Activated CD4-positive, alpha-beta T cell treated with anti-CD3 and anti-CD28 coated beads, Interleukin-2, amount 50 U/mL, for 16 hours (primary cell): ENCODE measurements at regions not wholly inside any gene's neighbourhood (a gene's known extent, or its start where the extent isn't known, plus 50 kb on each side); places are given as distances from the start of the nearest gene placed in this dataset.

Experiments
- DNase-seq: peaks from one replicate; pipeline ENCODE4 v3.0.0-alpha.2; 2020

DNA sequence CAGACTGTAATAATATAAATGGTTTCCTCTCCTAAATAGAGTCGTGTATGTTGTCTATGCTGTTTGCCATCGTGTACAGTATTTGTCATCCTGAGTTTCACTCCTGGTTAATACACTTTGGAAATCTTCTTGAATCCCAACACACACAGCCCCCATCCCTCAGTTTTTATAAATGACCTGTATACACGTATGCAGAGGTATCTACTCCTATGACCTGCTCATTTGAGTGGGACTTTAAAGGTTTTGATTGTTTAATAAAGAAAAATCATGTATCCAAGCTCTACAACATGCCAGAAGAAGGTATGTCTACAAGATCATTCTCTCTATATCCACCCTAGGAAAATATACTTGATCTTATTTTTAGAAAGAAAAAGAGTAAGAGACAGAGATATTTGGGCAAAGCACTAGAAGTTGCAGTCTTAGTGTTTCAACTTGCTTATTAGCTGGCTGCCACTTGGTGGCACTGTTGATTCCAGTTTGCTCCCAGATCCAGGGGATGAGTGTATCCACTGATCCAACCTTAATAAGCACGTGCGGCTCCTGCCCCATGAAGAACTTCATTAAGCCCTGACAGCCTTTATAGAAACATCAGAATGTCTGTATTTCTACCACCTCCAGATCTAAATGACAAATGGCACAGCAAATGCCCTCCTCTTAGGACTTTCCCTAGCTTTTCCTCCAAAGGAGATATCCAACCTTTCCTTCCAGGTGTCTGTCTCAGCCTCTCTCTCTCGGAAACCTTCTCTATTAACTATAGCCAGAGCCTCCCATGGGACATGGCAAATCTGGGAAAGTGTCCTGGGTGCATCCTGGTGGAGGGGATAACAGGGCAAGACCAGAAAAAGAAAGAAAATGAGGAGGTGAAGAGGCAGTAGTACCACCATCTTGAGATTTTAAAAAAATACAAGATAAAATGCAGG lies 181.6 kb upstream of the NEBL start:
- DNase-seq: peak; percentile 36

DNA sequence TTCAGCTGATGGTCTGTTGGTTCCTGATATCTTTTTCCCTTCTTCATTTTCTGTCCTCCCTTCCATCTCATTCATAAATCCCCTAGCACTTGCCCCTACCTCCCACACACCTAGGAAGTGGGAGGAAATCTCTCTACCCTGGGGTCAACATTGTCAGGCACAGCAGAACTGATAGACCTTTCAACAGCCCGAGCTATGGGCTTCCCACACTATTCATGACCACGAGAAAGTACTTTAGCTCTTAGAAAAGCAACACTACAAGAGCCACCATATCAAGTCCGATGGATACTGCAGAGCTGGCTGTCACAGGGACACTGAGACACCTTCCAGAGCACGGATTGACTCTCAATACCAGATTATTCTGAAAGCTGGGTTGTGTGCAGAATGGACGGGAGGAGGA lies 180.6 kb upstream of the NEBL start:
- no peak for DNase-seq

DNA sequence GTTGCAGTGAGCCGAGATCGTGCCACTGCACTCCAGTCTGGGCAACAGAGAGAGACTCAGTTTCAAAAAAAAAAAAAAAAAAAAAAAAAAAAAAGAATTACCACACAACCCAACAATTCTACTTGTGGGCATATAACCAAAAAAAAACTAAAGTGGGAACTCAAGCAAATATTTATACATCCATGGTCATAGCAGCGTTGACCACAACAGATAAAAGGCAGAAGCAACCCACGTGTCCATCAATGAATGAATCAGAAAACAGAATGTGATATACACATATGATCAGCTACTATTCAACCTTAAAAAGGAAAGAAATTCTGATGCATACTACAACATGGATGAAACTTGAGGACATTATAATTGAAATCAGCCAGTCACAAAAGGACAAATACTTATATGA lies 179.3 kb upstream of the NEBL start:
- no peak for DNase-seq

DNA sequence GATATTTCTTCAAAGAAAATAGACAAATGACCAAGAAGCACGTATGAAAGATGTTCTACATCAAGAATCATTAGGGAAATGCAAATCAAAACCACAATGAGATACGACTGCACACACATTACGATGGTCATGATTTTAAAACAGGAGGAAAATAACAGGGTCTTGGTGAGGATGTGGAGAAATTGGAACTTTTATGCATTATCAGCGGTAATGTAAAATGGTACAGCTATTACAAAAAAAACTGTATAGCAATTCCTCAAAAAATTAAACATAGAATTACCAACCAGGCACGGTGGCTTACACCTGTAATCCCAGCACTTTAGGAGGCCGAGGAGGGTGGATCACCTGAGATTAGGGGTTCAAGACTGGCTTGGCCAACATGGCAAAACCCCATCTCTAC lies 178.8 kb upstream of the NEBL start:
- DNase-seq: no peak

DNA sequence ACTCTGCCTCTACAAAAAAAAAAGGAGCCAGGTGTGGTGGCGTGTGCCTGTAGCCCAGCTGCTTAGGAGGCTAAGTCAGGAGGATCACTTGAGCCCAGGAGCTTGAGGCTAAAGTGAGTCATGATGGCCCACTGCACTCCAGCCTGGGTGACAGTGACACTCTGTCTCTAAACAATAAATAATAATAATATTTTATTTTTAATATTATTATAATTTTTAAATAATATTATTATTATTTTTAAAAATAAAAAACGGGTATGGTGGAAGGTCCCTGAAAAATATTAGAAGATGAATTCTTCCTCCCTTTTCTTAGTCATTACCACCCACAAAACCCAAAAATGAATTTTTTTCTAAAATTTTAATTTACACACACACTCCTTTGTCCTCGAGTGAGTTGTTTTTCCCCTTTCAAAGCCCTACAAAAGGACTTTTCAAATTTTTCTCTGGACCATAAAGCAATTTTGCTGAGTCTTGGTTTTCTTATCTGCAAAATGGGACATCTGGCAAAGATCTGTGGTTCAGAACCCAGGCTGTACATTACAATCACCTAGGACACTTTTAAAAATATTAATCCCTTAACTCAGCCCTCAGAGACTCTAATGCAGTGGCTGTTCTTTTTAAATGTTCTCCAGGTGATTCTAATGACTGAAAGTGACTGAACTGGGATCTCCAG lies 174.0 kb upstream of the NEBL start:
- DNase-seq: no peak

- DNase-seq: no peak
These were observed 173.0 kb upstream of the NEBL start for GRCh38 chr10:21069929-21070700.

DNA sequence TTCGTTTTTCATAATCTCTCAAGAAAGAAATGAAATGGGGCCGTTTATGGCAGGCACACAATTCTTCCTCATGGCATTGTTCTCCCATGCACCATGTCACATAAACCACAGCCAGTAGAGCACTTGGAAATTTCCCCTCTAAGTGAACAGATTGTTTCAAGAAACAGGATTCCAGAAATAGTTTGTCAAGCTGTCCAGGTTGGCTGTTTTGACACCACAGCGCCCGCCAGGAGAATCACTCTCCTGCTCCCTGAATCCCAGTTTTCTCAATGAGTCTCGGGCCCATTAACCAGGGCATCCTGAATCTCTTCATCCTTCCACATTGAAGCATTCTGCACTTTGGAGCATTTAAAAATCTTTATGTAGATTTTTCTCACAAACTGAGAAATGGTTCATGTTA lies 172.2 kb upstream of the NEBL start:
- DNase-seq: no peak

DNA sequence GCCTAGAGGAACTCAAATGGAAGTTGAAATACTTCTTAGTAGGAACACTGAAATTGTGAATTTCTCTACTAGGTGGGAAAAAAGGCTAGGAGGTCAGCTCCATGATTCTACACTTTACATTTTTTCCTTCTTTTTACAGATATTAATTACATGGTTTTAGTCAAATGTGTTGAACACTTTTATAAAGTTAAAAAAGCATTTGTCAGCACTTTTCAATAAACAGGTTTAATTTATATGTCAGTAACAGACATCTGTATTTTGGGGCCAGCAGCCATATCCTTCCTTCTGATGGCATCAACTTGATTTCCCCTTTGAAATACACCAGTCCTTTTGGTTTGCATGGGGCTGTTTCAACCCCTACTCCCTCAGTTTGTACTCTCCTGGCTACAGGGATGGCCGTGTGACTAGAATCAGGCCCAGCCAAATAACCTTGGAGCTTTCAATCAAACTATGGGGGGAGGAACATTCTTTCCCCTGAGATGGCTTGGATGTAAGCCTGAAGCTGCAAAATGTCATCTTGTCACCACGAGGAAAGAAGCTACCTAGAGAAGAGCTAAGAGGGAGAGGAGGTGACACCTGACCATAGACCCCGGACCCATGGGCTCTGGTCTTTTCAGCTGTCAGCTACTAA lies 171.0 kb upstream of the NEBL start:
- DNase-seq: no peak

- DNase-seq: no peak
These were observed 168.6 kb upstream of the NEBL start for GRCh38 chr10:21065621-21066248.

DNA sequence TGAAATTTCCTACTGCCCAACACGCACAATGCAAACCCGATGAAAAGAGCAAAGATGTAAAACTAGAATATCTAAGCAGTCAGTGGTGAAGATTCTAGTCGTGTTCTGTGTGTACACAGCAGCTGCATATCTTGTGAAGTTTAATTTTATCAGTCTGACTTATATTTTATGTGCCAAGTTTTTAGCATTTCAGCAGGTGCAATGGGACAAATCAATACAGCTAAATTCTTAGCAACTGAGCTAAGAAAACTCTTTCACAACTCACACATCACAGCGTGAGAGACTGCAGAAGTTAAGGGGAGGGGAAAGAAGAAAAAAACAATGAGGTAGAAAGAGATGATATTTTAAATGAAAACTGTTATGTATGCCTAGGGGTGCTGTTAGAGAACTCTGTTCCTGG lies 164.9 kb upstream of the NEBL start:
- no peak for DNase-seq

DNA sequence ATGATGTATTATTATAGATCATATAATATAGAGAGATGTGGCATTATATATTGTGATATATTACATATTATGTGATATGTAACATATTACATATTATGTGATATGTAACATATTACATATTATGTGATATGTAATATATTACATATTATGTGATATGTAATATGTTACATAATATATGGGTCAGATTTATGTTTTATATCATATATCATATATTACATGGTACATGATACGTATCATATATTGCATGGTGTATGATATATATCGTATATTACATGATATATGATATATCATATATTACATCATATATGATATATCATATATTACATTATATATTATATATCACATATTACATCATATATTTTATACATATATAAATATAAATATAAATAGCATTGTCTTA lies 164.1 kb upstream of the NEBL start:
- DNase-seq: no peak

DNA sequence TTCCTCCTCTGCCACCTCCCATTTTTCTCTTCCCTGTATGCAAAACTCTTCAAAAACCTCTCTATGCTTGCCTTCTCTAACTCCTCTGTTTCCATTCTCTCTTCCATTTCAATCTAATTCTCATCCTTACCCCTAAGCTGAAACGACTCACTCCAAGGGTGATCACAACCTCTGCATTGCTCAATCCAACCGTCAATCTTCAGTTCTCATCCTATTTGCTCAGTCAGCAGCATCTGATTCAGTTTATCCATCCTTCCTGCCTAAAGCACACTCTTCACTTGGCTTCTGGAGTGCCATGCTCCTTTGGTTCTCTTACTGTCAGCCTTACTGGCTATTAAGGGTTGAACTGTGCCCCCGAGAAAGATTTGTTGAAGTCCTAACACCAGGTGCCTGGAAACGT lies 163.5 kb upstream of the NEBL start:
- no peak for DNase-seq

DNA sequence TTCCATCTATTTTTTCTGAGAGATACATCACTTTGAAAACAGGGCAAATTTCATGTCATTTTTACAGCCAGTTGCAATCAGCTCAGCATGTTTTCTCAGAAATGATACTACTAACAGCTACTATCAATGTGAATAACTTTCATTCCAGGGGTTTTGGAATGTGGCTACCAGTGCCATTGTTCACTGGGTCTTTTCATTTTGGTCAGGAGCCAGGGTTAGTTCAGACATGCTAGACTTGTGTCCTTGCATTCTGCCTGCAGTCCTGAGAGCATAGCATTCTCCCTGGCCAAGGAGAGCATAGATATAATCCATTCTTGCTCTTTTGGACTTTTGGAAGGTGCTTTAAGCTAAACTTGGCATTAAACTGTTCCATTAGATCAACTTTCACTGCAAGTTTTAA lies 160.9 kb upstream of the NEBL start:
- no peak for DNase-seq

GRCh38 chr10:21057436-21057835 lies 160.3 kb upstream of the NEBL start:
- DNase-seq: no peak

DNA sequence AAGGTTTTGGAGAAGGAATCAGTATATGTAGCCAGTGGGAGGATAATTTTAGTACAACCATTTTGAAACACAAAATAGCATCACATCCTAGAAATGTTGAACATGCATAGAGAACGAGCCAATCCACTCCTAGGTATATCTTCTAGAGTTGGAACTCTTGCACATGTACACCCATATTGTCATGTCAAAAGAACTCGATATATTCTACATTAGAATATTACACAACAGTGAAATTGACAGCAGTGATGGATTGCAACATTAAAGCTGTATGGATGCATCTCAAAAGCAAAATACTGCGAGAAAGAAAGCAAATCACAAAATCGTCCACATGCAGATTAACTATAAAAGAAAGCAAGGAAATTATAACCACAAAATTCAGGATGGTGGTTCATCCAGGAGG lies 159.3 kb upstream of the NEBL start:
- DNase-seq: no peak

DNA sequence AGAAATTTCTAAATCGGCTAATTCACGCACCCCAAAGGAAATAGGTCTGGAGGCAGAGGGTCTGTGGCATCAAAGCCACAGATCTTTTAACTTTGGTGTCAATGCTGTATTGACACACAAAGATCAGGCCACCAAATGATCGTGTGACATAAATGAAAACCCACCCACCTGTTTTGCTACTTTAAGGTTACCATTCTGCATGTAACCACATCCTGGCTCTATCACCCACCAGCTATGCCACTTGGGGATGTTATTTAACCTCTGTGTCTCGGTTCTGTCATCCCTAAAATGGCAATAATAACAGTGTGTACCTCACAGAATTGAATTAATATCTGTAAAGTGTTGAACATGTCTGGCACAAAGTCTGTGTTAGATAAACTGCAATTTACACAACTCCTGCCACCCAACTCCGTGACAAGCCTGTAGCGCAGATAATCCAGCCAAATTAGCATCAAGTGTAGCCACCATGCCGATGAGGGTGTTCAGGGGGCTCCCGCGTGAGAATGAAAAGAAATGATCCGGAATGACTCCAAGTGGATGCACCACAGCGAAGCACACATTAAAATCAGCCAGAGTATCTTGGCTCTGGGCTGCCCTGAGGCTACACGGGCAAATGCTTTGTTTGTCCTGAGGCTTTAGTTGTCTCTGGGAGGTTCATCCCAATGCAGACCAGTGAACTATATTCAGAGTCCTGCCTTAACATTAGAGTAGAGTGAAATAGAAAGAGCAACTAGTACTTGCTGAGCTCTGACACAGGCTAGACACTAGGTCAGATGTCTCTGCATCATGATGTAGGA lies 158.4 kb upstream of the NEBL start:
- DNase-seq: no peak

GRCh38 chr10:21053953-21054690 lies 157.0 kb upstream of the NEBL start:
- DNase-seq: no peak

GRCh38 chr10:21052709-21053104 lies 155.6 kb upstream of the NEBL start:
- no peak for DNase-seq

DNA sequence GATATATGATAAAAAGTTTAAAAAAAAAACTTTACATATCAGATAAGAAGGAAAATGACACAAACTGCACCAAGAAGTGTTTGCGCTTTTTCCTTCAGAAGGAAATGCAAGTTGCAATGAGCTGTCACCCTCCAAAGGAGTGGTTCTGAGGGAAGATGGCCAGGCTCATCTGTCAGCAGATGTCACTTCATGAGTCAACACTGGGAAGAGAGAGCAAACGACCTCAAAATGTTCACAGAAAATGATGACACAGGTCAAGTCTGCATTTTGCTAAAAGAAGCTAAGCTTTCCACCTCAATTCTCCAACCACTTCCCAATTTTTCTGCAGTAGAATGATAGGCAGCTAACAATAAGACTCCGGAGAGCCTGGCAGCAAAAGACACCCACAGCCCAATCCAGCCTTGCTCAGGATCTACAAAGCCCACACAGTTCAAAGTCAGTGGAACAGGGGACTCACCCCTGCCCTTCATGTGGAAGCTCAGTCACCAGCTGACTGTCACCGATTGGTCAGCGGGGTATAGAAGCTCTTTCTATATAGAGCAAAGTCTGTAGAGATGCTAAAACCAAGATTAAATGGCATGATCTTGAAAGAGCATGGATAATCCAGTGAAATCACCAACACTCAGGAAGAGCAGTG lies 155.1 kb upstream of the NEBL start:
- DNase-seq: no peak

DNA sequence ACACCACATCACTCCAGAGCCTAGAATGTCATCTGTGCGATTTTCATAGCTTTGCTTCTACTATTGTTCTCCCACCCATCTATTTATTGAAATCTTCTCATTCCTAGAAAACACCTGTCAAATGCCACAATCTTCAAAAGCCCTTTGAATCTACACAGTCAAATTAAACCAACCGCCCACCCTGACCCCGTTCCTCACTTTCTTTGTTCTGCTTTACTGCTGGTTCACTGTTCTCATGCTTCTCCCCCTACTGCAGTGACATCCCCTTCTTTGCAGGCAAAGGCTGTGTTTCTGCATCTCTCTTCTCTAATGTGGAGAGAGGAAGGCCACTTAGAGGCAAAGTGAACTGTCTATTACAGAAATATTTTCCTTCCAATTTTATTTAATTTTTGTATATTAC lies 152.4 kb upstream of the NEBL start:
- no peak for DNase-seq

- DNase-seq: no peak
These were observed 151.0 kb upstream of the NEBL start for GRCh38 chr10:21048068-21048467.
